K562 (cell line): ENCODE measurements at regions not wholly inside any gene's neighbourhood (a gene's known extent, or its start where the extent isn't known, plus 50 kb on each side); places are given as distances from the start of the nearest gene placed in this dataset.

Experiments used
- HCFC1 ChIP-seq: IDR thresholded peaks from 2 replicates; pipeline ENCODE4 v1.6.1; 2012; ENCODE audit warnings: low read depth, low read length, improper control_type of control experiment
- REST ChIP-seq, 2 experiments: fragments of 450-650 bp; formaldehyde crosslinking in 1 of 2; IDR thresholded peaks; 2 replicates each; pipeline versions ENCODE4 v1.4.0 to v1.6.1; 2014 to 2020; ENCODE audit warnings: mild to moderate bottlenecking in 2 of 2, borderline replicate concordance in 1 of 2, low read depth in 1 of 2
- ZNF75A ChIP-seq: fragments of 450-650 bp; formaldehyde crosslinking; IDR thresholded peaks from 2 replicates; pipeline ENCODE4 v1.4.0; 2020; ENCODE audit warnings: mild to moderate bottlenecking
- TF ChIP-seq, protein P1 (sequence below): sonication (generic); formaldehyde crosslinking; IDR thresholded peaks from 2 replicates; pipeline ENCODE4 v1.8.0; 2022; ENCODE audit warnings: missing genetic modification reagents, mild to moderate bottlenecking, borderline replicate concordance
- TF ChIP-seq, protein P2 (sequence below): sonication (generic); formaldehyde crosslinking; IDR thresholded peaks from 2 replicates; pipeline ENCODE4 v1.9.0; 2022; ENCODE audit warnings: mild to moderate bottlenecking, missing genetic modification reagents
- TF ChIP-seq, protein P3 (sequence below): fragments of 250-450 bp; sonication (Bioruptor Pico); IDR thresholded peaks from 2 replicates; pipeline ENCODE4 v1.5.0; 2021; ENCODE audit warnings: mild to moderate bottlenecking, moderate library complexity
- TF ChIP-seq, protein P4 (sequence below): sonication (generic); formaldehyde crosslinking; IDR thresholded peaks from 2 replicates; pipeline ENCODE4 v1.8.1; 2023; ENCODE audit warnings: mild to moderate bottlenecking, missing genetic modification reagents

DNA sequence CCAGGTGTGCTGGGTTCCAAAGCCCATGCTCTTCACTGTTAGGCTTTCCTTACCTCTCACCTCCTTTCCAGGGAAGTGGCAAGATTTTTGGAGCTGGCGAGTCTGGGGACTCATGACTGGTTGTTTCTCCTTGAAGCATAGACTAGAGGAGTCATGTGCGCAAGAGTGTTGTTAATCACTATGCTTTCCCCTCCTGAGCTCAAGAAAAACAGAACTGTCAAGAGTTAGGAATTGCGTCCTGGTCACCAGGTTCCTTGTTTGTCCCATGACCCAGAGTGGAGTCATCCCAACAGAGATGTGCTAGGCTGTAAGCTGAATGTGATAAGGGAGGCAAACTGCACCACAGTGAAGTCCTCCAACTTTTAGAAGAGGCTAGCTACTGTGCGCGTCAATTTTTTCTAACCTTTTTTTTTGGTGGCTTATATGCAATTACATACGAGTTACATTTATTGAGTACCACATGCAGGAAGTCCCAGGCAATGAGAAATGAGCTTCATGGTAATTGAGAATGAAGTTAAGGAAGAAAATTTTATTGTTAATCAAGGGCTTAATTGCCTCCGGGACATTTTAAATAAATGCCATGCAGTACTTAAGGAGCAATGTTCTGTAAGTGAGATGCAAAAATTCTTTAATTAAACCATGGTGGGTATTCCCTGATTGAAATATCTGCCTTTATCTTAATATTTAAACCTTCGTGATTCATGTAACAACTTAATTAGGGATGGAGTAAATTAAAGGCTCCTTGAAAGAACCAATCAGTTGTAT, 233.9 kb downstream of the ZIC5 start (continued):
- TF ChIP-seq REST (IDR thresholded peaks at IDR 0.05; ENCODE audit: borderline replicate concordance) (no peak), REST (CRISPR knock-in tag; IDR thresholded peaks at IDR 0.05; ENCODE audit: low read depth) (no peak), ZNF75A (CRISPR knock-in tag) (no peak), HCFC1 (no peak)
- TF ChIP-seq, protein P1, sequence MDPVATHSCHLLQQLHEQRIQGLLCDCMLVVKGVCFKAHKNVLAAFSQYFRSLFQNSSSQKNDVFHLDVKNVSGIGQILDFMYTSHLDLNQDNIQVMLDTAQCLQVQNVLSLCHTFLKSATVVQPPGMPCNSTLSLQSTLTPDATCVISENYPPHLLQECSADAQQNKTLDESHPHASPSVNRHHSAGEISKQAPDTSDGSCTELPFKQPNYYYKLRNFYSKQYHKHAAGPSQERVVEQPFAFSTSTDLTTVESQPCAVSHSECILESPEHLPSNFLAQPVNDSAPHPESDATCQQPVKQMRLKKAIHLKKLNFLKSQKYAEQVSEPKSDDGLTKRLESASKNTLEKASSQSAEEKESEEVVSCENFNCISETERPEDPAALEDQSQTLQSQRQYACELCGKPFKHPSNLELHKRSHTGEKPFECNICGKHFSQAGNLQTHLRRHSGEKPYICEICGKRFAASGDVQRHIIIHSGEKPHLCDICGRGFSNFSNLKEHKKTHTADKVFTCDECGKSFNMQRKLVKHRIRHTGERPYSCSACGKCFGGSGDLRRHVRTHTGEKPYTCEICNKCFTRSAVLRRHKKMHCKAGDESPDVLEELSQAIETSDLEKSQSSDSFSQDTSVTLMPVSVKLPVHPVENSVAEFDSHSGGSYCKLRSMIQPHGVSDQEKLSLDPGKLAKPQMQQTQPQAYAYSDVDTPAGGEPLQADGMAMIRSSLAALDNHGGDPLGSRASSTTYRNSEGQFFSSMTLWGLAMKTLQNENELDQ (CRISPR knock-in tag): no peak
- TF ChIP-seq, protein P2, sequence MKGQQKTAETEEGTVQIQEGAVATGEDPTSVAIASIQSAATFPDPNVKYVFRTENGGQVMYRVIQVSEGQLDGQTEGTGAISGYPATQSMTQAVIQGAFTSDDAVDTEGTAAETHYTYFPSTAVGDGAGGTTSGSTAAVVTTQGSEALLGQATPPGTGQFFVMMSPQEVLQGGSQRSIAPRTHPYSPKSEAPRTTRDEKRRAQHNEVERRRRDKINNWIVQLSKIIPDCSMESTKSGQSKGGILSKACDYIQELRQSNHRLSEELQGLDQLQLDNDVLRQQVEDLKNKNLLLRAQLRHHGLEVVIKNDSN (CRISPR knock-in tag): no peak
- TF ChIP-seq, protein P3, sequence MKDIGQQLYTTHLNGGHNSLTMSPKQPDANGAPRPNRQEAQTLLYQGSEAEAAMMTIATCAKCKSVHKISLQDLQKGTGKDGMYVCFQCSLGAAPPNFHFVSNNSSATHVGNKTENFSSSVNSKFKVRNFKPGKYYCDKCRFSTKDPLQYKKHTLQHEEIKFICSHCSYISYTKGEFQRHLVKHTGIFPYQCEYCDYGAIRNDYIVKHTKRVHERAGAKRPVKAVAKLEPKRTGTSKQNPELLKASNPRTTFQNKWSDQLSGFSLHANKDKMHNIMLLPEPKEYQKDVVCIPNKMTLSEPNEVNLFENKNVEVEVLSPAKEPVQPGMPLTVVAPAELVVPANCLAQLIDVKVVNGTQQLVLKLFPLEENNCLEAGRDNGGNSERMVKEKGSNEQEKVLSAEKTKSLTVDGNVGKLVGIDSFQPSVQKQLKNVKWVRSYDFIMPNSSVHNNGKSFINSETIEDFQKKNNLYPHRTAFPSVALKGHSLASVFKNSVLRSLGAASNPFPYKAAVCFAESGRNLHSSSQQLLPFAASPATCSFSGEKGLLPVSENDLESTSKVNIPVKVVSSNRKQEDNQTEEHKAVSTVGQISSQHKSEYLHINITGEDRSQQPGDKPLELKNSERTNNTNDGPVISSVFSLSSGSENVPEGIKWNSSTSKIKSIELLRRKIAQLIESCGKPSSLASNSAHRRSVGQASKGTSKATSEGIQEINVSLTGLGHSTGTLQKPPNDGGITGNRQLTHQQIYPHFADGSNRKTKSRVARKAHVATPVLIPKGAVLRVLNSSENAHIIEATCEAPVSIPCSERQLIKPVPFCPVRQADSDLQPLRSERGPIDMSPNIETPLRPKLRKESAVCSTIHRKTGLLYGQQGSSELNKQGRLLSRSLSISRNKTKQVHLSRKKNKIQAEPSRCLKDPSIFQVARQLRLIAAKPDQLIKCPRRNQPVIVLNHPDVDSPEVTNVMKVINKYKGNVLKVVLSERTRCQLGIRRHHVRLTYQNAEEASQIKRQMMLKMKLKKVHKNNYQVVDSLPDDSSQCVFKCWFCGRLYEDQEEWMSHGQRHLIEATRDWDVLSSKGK (CRISPR knock-in tag): no peak
- TF ChIP-seq, protein P4, sequence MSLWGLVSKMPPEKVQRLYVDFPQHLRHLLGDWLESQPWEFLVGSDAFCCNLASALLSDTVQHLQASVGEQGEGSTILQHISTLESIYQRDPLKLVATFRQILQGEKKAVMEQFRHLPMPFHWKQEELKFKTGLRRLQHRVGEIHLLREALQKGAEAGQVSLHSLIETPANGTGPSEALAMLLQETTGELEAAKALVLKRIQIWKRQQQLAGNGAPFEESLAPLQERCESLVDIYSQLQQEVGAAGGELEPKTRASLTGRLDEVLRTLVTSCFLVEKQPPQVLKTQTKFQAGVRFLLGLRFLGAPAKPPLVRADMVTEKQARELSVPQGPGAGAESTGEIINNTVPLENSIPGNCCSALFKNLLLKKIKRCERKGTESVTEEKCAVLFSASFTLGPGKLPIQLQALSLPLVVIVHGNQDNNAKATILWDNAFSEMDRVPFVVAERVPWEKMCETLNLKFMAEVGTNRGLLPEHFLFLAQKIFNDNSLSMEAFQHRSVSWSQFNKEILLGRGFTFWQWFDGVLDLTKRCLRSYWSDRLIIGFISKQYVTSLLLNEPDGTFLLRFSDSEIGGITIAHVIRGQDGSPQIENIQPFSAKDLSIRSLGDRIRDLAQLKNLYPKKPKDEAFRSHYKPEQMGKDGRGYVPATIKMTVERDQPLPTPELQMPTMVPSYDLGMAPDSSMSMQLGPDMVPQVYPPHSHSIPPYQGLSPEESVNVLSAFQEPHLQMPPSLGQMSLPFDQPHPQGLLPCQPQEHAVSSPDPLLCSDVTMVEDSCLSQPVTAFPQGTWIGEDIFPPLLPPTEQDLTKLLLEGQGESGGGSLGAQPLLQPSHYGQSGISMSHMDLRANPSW (CRISPR knock-in tag): no peak
